GM23338 (cell line): ENCODE measurements at regions not wholly inside any gene's neighbourhood (a gene's known extent, or its start where the extent isn't known, plus 50 kb on each side); places are given as distances from the start of the nearest gene placed in this dataset.
A peak's percentile ranks its signal among the peaks of the same experiment; 100 is the strongest.

Source experiments
- ATAC-seq: fragments of 200-7000 bp; cut with Tn5 transposase; 3 replicates; pipeline ENCODE4 v1.9.1; 2020
- DNase-seq: peaks from one replicate; pipeline ENCODE4 v3.0.0-alpha.2; 2015; ENCODE audit warnings: low spot score
- H2AFZ ChIP-seq: fragments of 200-600 bp; sonication (generic); 2 replicates; pipeline ENCODE4 v1.8.0; 2016; ENCODE audit warnings: antibody characterized with exemption, mild to moderate bottlenecking, moderate library complexity
- H3F3A ChIP-seq: fragments of 200-600 bp; sonication (generic); replicated peaks from 2 replicates; pipeline ENCODE4 v1.8.0; 2017; ENCODE audit warnings: antibody characterized with exemption, mixed run types, low read depth
- H3K27ac ChIP-seq: fragments of 200-600 bp; sonication (generic); 2 replicates; pipeline ENCODE4 v1.6.1; 2016; ENCODE audit warnings: low read depth
- H3K27me3 ChIP-seq: fragments of 200-600 bp; sonication (generic); 2 replicates; pipeline ENCODE4 v1.8.0; 2016; ENCODE audit warnings: mild to moderate bottlenecking, mixed run types, moderate library complexity; ENCODE audit not compliant: insufficient read depth
- H3K36me3 ChIP-seq: fragments of 200-600 bp; sonication (generic); 2 replicates; pipeline ENCODE4 v1.8.0; 2016; ENCODE audit warnings: mild to moderate bottlenecking; ENCODE audit not compliant: insufficient read depth
- H3K4me1 ChIP-seq: fragments of 200-600 bp; sonication (generic); 2 replicates; pipeline ENCODE4 v1.8.0; 2016; ENCODE audit warnings: mild to moderate bottlenecking, moderate library complexity; ENCODE audit not compliant: insufficient read depth
- H3K4me2 ChIP-seq: fragments of 200-600 bp; sonication (generic); 2 replicates; pipeline ENCODE4 v1.7.1; 2017; ENCODE audit warnings: mixed run types
- H3K4me3 ChIP-seq: fragments of 200-600 bp; sonication (generic); 2 replicates; pipeline ENCODE4 v1.6.1; 2016; ENCODE audit warnings: mixed run types
- H3K79me2 ChIP-seq: fragments of 200-600 bp; sonication (generic); replicated peaks from 2 replicates; pipeline ENCODE4 v1.8.0; 2017; ENCODE audit warnings: mild to moderate bottlenecking; ENCODE audit not compliant: insufficient read depth
- H3K9me2 ChIP-seq: fragments of 200-600 bp; sonication (generic); 2 replicates; pipeline ENCODE4 v1.8.0; 2017; ENCODE audit not compliant: insufficient read depth
- H4K20me1 ChIP-seq: fragments of 200-600 bp; sonication (generic); replicated peaks from 2 replicates; pipeline ENCODE4 v1.8.0; 2017; ENCODE audit warnings: mild to moderate bottlenecking; ENCODE audit not compliant: insufficient read depth
- H3K27ac Mint-ChIP-seq: 2 replicates; pipeline ENCODE4 v1.8.0; 2020; ENCODE audit warnings: inconsistent platforms, mild to moderate bottlenecking, moderate library complexity, mixed read lengths
- H3K27me3 Mint-ChIP-seq: 3 replicates; pipeline ENCODE4 v1.8.0; 2022; ENCODE audit warnings: low read depth, mild to moderate bottlenecking, moderate library complexity, mixed read lengths, inconsistent platforms; ENCODE audit not compliant: insufficient read depth, poor library complexity
- H3K36me3 Mint-ChIP-seq: 3 replicates; pipeline ENCODE4 v1.8.0; 2021; ENCODE audit warnings: low read depth, mild to moderate bottlenecking, inconsistent platforms, moderate library complexity, mixed read lengths
- H3K4me1 Mint-ChIP-seq: 3 replicates; pipeline ENCODE4 v1.8.0; 2020; ENCODE audit warnings: mild to moderate bottlenecking, inconsistent platforms, mixed read lengths
- H3K4me3 Mint-ChIP-seq: 3 replicates; pipeline ENCODE4 v1.8.0; 2021; ENCODE audit warnings: moderate library complexity, mild to moderate bottlenecking, inconsistent platforms, mixed read lengths
- H3K9me3 Mint-ChIP-seq: 3 replicates; pipeline ENCODE4 v1.8.0; 2020; ENCODE audit warnings: moderate library complexity, mild to moderate bottlenecking, inconsistent platforms, mixed read lengths
- JUNB ChIP-seq: IDR thresholded peaks from one replicate; pipeline ENCODE4 v1.6.1; 2016; ENCODE audit warnings: antibody characterized with exemption; ENCODE audit not compliant: unreplicated experiment
- POLR2AphosphoS5 ChIP-seq: IDR thresholded peaks from 2 replicates; pipeline ENCODE4 v1.6.1; 2016; ENCODE audit warnings: antibody characterized with exemption, low read depth
- STAT1 ChIP-seq: IDR thresholded peaks from one replicate; pipeline ENCODE4 v1.6.1; 2016; ENCODE audit warnings: antibody characterized with exemption; ENCODE audit not compliant: unreplicated experiment
- TF ChIP-seq, protein P1 (sequence below): fragments of 250-450 bp; sonication (Bioruptor Pico); IDR thresholded peaks from 2 replicates; pipeline ENCODE4 v1.5.0; 2020; ENCODE audit warnings: mild to moderate bottlenecking, moderate library complexity

- TF ChIP-seq, protein P1, sequence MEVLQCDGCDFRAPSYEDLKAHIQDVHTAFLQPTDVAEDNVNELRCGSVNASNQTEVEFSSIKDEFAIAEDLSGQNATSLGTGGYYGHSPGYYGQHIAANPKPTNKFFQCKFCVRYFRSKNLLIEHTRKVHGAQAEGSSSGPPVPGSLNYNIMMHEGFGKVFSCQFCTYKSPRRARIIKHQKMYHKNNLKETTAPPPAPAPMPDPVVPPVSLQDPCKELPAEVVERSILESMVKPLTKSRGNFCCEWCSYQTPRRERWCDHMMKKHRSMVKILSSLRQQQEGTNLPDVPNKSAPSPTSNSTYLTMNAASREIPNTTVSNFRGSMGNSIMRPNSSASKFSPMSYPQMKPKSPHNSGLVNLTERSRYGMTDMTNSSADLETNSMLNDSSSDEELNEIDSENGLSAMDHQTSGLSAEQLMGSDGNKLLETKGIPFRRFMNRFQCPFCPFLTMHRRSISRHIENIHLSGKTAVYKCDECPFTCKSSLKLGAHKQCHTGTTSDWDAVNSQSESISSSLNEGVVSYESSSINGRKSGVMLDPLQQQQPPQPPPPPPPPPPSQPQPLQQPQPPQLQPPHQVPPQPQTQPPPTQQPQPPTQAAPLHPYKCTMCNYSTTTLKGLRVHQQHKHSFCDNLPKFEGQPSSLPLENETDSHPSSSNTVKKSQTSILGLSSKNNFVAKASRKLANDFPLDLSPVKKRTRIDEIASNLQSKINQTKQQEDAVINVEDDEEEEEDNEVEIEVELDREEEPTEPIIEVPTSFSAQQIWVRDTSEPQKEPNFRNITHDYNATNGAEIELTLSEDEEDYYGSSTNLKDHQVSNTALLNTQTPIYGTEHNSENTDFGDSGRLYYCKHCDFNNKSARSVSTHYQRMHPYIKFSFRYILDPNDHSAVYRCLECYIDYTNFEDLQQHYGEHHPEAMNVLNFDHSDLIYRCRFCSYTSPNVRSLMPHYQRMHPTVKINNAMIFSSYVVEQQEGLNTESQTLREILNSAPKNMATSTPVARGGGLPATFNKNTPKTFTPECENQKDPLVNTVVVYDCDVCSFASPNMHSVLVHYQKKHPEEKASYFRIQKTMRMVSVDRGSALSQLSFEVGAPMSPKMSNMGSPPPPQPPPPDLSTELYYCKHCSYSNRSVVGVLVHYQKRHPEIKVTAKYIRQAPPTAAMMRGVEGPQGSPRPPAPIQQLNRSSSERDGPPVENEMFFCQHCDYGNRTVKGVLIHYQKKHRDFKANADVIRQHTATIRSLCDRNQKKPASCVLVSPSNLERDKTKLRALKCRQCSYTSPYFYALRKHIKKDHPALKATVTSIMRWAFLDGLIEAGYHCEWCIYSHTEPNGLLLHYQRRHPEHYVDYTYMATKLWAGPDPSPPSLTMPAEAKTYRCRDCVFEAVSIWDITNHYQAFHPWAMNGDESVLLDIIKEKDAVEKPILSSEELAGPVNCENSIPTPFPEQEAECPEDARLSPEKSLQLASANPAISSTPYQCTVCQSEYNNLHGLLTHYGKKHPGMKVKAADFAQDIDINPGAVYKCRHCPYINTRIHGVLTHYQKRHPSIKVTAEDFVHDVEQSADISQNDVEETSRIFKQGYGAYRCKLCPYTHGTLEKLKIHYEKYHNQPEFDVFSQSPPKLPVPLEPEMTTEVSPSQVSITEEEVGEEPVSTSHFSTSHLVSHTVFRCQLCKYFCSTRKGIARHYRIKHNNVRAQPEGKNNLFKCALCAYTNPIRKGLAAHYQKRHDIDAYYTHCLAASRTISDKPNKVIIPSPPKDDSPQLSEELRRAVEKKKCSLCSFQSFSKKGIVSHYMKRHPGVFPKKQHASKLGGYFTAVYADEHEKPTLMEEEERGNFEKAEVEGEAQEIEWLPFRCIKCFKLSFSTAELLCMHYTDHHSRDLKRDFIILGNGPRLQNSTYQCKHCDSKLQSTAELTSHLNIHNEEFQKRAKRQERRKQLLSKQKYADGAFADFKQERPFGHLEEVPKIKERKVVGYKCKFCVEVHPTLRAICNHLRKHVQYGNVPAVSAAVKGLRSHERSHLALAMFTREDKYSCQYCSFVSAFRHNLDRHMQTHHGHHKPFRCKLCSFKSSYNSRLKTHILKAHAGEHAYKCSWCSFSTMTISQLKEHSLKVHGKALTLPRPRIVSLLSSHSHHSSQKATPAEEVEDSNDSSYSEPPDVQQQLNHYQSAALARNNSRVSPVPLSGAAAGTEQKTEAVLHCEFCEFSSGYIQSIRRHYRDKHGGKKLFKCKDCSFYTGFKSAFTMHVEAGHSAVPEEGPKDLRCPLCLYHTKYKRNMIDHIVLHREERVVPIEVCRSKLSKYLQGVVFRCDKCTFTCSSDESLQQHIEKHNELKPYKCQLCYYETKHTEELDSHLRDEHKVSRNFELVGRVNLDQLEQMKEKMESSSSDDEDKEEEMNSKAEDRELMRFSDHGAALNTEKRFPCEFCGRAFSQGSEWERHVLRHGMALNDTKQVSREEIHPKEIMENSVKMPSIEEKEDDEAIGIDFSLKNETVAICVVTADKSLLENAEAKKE (CRISPR knock-in tag), result no peak
- TF ChIP-seq STAT1 (no peak), POLR2AphosphoS5 (no peak), JUNB (no peak)
- Mint-ChIP-seq H3K27me3 (no peaks in the 10 kb centered on the region), H3K36me3 (no peaks in the 10 kb centered on the region), H3K4me3 (peak overlapping the region; percentile 28; the same call in 1 of the 3 replicates), H3K27ac (peak overlapping the region; percentile 78; the same call in 1 of the 2 replicates), H3K4me1 (peaks cover 47% of the 10 kb centered on the region), H3K9me3 (no peaks in the 10 kb centered on the region; the same call in 2 of the 3 replicates)
- H3K27ac ChIP-seq, result no peak overlapping the region
- ATAC-seq (peak; percentile 90), DNase-seq (peak; percentile 41)
- H3K36me3 ChIP-seq, result no peaks in the 10 kb centered on the region
- no peaks in the 10 kb centered on the region for H3K27me3 ChIP-seq
- H2AFZ ChIP-seq, result peak overlapping the region; percentile 29; the same call in 1 of the 2 replicates
- peak overlapping the region; percentile 62 for H3K4me2 ChIP-seq
- H3K9me2 ChIP-seq, result no peaks in the 10 kb centered on the region
- H3K4me3 ChIP-seq, result no peak overlapping the region
- H4K20me1 ChIP-seq, result no peaks in the 10 kb centered on the region
- peaks cover 49% of the 10 kb centered on the region for H3K4me1 ChIP-seq
- H3K79me2 ChIP-seq, result no peaks in the 10 kb centered on the region
- H3F3A ChIP-seq, result no peaks in the 10 kb centered on the region
These were observed 767.3 kb upstream of the TENM3 start for GRCh38 chr4:181475781-181476507.

- Histone ChIP-seq H3F3A (no peaks in the 10 kb centered on the region), H3K79me2 (no peaks in the 10 kb centered on the region), H3K27ac (no peak overlapping the region), H3K4me1 (peaks cover 49% of the 10 kb centered on the region), H3K9me2 (no peaks in the 10 kb centered on the region), H2AFZ (no peak overlapping the region), H4K20me1 (no peaks in the 10 kb centered on the region), H3K36me3 (no peaks in the 10 kb centered on the region), H3K4me3 (no peak overlapping the region), H3K4me2 (0 out of 2 replicates have a peak overlapping the region, but pooled peaks have one; percentile 62), H3K27me3 (no peaks in the 10 kb centered on the region)
- no peak for ATAC-seq
- DNase-seq, result no peak
- no peaks in the 10 kb centered on the region for H3K27me3 Mint-ChIP-seq
- peaks cover 51% of the 10 kb centered on the region for H3K4me1 Mint-ChIP-seq
- no peaks in the 10 kb centered on the region for H3K36me3 Mint-ChIP-seq
- no peak overlapping the region for H3K27ac Mint-ChIP-seq
- no peak overlapping the region for H3K4me3 Mint-ChIP-seq
- no peaks in the 10 kb centered on the region; the same call in 2 of the 3 replicates for H3K9me3 Mint-ChIP-seq
- TF ChIP-seq, protein P1 (CRISPR knock-in tag), result no peak
- TF ChIP-seq STAT1, result no peak
These were observed 766.7 kb upstream of the TENM3 start for GRCh38 chr4:181476508-181476890.
